Neural crest cell (in vitro differentiated cells): ENCODE measurements at regions not wholly inside any gene's neighbourhood (a gene's known extent, or its start where the extent isn't known, plus 50 kb on each side); places are given as distances from the start of the nearest gene placed in this dataset.

Experiments used
- DNase-seq: peaks from one replicate; pipeline ENCODE4 v3.0.0; 2021; ENCODE audit warnings: low read depth, mixed read lengths, low spot score
- H3K27ac Mint-ChIP-seq: one replicate; pipeline ENCODE4 v1.8.0; 2021; ENCODE audit warnings: mild to moderate bottlenecking, mixed read lengths; ENCODE audit not compliant: unreplicated experiment
- H3K27me3 Mint-ChIP-seq: 2 replicates; pipeline ENCODE4 v1.8.0; 2021; ENCODE audit warnings: low read depth, mild to moderate bottlenecking, mixed read lengths
- H3K36me3 Mint-ChIP-seq: 2 replicates; pipeline ENCODE4 v1.8.0; 2021; ENCODE audit warnings: low read depth, mild to moderate bottlenecking, mixed read lengths
- H3K4me1 Mint-ChIP-seq: 2 replicates; pipeline ENCODE4 v1.8.0; 2021; ENCODE audit warnings: mixed read lengths
- H3K4me3 Mint-ChIP-seq: one replicate; pipeline ENCODE4 v1.8.0; 2021; ENCODE audit warnings: mild to moderate bottlenecking, mixed read lengths
- H3K9me3 Mint-ChIP-seq: 2 replicates; pipeline ENCODE4 v1.8.0; 2021; ENCODE audit warnings: mixed read lengths
- CTCF ChIP-seq: fragments of 200-600 bp; sonication (generic); conservative IDR thresholded peaks from 2 replicates; pipeline ENCODE4 v1.5.0; 2021; ENCODE audit warnings: antibody characterized with exemption, mild to moderate bottlenecking

- peak overlapping the region; percentile 63 for H3K27ac Mint-ChIP-seq
- H3K4me3 Mint-ChIP-seq: no peak overlapping the region
- peaks cover 15% of the 10 kb centered on the region for H3K4me1 Mint-ChIP-seq
- no peaks in the 10 kb centered on the region for H3K27me3 Mint-ChIP-seq
- H3K36me3 Mint-ChIP-seq: no peaks in the 10 kb centered on the region
- DNase-seq: no peak
- H3K9me3 Mint-ChIP-seq: peaks cover 3% of the 10 kb centered on the region
- TF ChIP-seq CTCF: no peak
Observed at GRCh38 chr3:72017935-72018334, 233.0 kb upstream of the PROK2 start.

GRCh38 chr3:72017311-72017710, 232.4 kb upstream of the PROK2 start:
- no peaks in the 10 kb centered on the region for H3K27me3 Mint-ChIP-seq
- no peak for TF ChIP-seq CTCF
- H3K4me1 Mint-ChIP-seq: peaks cover 18% of the 10 kb centered on the region
- H3K36me3 Mint-ChIP-seq: no peaks in the 10 kb centered on the region
- no peak overlapping the region for H3K27ac Mint-ChIP-seq
- peaks cover under 1% of the 10 kb centered on the region for H3K9me3 Mint-ChIP-seq
- no peak for DNase-seq
- no peak overlapping the region for H3K4me3 Mint-ChIP-seq

- DNase-seq: no peak
- Mint-ChIP-seq H3K27me3 (no peaks in the 10 kb centered on the region), H3K4me1 (peaks cover 18% of the 10 kb centered on the region), H3K36me3 (no peaks in the 10 kb centered on the region), H3K27ac (no peak overlapping the region), H3K9me3 (no peaks in the 10 kb centered on the region), H3K4me3 (no peak overlapping the region)
- TF ChIP-seq CTCF: no peak
Observed at GRCh38 chr3:72015463-72015862, 230.5 kb upstream of the PROK2 start.

- no peak for DNase-seq
- H3K4me1 Mint-ChIP-seq: peaks cover 7% of the 10 kb centered on the region
- TF ChIP-seq CTCF: no peak
- H3K9me3 Mint-ChIP-seq: no peaks in the 10 kb centered on the region
- no peak overlapping the region for H3K27ac Mint-ChIP-seq
- H3K27me3 Mint-ChIP-seq: no peaks in the 10 kb centered on the region
- H3K4me3 Mint-ChIP-seq: no peak overlapping the region
- H3K36me3 Mint-ChIP-seq: no peaks in the 10 kb centered on the region
Observed at GRCh38 chr3:72013084-72013483, 228.1 kb upstream of the PROK2 start.

- Mint-ChIP-seq H3K9me3 (no peaks in the 10 kb centered on the region), H3K4me1 (peaks cover 4% of the 10 kb centered on the region), H3K36me3 (no peaks in the 10 kb centered on the region), H3K27me3 (no peaks in the 10 kb centered on the region), H3K27ac (no peak overlapping the region), H3K4me3 (no peak overlapping the region)
- TF ChIP-seq CTCF: no peak
- DNase-seq: no peak
Observed at GRCh38 chr3:72012363-72012762, 227.4 kb upstream of the PROK2 start.

GRCh38 chr3:72011485-72011884, 226.5 kb upstream of the PROK2 start:
- TF ChIP-seq CTCF: no peak
- Mint-ChIP-seq H3K4me1 (peaks cover 4% of the 10 kb centered on the region), H3K9me3 (no peaks in the 10 kb centered on the region), H3K27ac (no peak overlapping the region), H3K27me3 (no peaks in the 10 kb centered on the region), H3K36me3 (no peaks in the 10 kb centered on the region), H3K4me3 (no peak overlapping the region)
- no peak for DNase-seq
